HG02623 (cell line): ENCODE measurements at regions not wholly inside any gene's neighbourhood (a gene's known extent, or its start where the extent isn't known, plus 50 kb on each side); places are given as distances from the start of the nearest gene placed in this dataset.
A peak's percentile ranks its signal among the peaks of the same experiment; 100 is the strongest.
"Not testable (repeated sequence)": the region's sequence is repeated elsewhere in the genome, so short reads cannot be mapped to it uniquely, and the experiment has no call there.

ENCODE experiments used
- ATAC-seq: cut with Tn5 transposase; IDR thresholded peaks from one replicate; pipeline ENCODE4 v1.9.1; 2021; ENCODE audit warnings: moderate library complexity; ENCODE audit not compliant: unreplicated experiment

DNA sequence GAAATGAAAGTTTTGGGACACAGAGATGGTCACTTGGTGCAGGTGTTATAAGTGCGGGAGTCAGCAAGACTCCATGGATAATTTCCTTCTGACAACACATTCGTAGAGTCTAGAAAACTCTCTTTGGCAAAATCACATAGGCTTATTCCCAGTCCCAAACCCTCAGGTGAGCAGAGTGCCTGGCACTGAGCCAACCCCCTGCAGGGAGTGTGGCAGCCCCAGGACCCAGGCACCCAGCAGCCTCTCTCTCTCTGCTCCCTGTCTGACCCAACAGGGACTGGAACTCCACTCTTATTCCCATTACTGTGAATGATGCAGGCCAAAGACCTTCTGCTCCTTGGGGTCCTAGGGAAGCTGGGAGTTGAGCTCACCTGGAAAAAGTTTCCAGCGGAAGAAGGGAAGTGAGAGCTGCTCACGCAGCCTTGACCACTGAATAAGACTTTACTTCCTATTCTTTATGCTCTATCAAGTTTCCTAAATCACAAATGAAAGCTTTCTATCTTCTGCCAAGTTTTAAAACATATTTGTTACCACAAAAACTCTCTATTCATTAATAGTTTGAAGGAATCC lies 132.6 kb upstream of the ETV3 start:
- no peak for ATAC-seq

DNA sequence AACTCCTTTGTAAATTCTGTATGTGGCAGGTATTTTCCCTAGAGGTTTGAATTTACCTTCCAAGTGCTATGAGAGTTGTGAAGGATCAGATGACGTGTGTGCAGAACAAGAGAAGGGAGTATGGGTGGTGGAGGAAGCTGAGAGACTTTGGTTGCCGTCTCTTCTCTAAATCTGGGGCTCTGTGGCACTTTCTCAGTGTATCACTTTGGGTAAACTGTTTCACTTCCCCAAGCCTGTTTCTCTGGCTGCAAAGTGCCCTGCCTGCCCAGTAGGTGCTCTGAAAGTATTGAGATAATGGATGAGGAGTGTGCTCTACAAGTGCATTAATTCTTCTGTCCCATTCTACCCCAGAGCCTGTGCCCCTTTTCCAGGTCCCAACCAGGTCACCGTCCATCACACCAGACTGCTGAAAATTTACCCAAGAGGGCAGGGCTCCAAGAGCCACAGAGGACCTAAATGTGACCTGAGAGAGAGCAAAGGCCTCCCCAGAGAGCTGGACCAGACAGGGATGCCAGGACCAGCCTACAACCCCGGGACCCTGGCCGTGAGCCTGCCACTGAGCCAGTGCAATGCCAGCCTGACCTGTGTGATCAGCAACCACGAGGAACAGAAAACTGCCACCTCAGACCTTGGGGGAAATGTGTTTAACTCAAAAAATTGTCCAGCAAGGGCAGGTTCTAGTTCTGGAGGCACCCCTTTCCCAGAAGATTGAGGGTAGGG lies 131.6 kb upstream of the ETV3 start:
- peak; percentile 70 for ATAC-seq

DNA sequence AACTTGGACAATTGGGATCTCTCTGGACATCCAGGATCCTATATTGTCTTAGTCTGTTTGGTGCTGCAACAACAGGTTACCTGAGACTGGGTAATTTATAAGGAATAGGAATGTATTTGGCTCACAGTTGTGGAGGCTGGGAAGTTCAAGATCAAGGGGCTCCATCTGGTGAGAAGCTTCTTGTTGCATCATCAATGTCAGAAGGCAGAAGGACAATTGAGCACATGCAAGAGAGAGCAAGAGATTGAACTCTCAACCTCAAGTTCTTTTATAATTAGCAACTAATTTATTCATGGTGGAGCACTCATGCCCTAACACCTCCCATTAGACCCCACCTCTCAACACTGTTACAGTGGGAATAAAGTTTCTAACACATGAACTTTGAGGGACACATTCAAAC lies 124.7 kb upstream of the ETV3 start:
- ATAC-seq = no peak

DNA sequence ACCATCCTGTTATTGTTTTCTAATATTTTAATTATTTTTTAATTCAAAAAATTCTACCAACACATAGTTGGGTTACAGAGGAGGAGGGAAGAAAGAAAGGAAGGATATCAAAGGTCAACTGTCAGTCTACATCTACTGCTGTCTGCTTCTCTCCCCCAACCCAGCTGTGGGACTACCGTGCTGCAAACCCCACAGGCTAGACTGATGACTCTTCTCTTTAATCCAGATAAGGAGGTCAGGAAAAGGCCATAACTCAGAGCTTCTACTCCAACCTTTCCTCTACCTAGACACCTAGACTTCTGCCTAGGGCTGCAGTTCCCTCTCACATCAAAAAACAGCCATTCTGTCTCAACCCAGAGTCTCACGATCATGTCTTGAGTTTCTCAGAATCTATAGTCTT lies 124.2 kb upstream of the ETV3 start:
- no peak for ATAC-seq

DNA sequence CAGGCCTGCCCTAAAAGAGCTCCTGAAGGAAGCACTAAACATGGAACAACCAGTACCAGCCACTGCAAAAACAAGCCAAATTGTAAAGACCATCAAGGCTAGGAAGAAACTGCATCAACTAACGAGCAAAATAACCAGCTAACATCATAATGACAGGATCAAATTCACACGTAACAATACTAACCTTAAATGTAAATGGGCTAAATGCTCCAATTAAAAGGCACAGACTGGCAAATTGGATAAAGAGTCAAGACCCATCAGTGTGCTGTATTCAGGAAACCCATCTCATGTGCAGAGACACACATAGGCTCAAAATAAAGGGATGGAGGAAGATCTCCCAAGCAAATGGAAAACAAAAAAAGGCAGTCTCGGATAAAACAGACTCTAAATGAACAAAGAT lies 117.7 kb upstream of the ETV3 start:
- ATAC-seq = not testable (repeated sequence)

DNA sequence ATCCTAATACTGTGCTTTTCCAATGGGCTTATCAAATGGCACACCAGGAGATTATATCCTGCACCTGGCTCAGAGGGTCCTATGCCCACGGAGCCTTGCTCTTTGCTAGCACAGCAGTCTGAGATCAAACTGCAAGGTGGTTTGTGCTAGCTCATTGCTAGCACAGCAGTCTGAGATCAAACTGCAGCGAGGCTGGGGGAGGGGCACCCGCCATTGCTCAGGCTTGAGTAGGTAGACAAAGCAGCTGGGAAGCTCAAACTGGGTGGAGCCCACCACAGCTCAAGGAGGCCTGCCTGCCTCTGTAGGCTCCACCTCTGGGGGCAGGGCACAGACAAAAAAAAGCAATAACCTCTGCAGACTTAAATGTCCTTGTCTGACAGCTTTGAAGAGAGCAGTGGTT lies 116.0 kb upstream of the ETV3 start:
- ATAC-seq = not testable (repeated sequence)

DNA sequence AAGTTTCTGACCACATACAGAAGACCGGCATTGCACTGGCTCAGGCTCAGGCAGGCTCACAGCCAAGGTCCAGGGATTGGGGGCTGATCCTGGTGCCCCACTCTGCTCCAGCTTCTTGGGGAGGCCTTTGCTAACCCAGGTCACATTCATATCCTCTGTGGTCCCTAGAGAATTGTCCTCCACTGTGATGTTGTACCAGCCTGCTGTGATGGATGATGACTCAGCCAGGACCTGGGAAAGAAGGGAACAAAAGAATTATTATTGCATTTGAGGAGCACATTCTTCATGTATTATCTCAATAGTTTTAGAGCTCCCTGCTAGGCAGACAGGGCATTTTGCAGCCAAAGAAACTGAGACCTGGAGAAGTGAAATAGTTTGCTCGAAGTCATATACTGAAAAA lies 114.3 kb upstream of the ETV3 start:
- no peak for ATAC-seq

DNA sequence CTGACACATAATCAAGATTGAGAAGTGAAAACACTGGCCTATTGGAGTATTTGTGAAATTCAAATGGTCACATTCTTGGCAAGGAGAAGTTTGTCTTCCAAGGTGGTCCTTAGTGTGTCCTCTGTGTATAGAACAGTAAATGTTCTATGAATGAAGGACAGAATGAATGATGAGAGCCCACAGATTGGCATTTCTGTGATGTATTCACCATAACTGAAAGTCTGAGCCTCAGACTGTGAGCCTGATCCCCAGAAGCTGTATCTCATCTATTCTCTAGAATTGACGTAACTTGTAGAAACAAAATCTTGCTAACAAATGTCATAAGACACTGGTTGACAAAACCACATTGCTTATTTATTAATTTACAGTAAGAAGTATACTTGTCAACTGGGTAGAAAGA lies 111.5 kb upstream of the ETV3 start:
- no peak for ATAC-seq

DNA sequence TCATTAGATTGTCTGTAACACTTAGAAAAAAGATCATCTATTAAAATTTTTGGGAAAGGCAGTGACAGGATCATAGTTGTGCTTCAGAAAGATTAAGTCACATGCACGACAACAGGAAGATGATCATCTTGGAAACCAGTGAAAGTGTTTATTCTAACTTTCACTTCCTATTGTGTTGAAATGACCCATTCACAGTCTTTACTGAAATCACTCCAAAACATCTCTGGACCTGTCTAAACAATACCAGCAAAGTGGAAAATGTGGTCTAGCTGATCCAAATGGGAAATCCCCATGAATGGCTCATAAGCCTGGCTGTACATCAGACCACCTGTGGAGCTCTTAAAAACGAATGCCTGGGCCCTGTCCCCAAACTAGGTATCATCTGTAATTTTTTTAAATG lies 111.1 kb upstream of the ETV3 start:
- ATAC-seq = no peak

DNA sequence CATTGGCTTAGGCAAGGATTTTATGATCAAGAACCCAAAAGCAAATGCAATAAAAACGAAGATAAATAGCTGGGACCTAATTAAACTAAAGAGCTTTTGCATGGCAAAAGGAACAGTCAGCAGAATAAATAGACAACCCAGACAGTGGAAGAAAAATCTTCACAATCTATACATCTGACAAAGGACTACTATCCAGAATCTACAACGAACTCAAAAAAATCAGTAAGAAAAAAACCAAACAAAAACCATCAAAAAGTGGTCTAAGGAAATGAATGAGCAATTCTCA lies 109.5 kb upstream of the ETV3 start:
- ATAC-seq = not testable (repeated sequence)

DNA sequence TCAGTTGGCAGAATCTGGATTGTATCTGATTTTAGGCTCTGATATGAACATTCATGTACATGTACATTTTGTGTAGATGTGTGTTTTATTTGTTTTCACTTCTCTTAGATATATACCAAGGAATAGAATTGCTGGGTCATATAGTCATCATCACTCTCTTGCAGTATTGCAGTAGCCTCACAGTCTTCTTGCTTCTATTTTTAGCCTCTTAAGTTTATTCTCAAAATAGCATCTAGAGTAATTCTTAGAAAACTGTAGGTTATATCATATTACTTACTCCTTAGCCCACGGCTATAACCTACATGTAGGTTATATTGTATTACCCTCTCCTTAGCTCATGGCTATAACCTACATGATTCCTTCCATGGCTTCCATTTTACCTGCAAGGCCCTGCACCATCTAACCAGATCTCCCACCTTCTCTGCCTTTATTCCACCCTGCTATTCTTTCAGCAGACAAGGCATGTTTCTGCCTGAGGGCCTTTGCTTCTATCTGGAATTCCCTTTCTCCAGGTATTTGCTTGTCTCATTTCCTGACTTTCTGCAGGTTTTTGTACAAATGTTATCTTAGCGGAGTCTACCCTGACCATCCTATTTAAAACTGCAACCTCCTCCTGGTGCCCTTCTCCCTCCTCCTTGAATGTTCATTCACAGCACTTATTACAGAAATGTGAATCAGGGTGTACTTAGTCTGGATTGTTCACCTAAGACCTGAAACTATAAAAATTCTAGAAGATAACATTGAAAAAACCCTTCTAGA lies 109.0 kb upstream of the ETV3 start:
- ATAC-seq = no peak

DNA sequence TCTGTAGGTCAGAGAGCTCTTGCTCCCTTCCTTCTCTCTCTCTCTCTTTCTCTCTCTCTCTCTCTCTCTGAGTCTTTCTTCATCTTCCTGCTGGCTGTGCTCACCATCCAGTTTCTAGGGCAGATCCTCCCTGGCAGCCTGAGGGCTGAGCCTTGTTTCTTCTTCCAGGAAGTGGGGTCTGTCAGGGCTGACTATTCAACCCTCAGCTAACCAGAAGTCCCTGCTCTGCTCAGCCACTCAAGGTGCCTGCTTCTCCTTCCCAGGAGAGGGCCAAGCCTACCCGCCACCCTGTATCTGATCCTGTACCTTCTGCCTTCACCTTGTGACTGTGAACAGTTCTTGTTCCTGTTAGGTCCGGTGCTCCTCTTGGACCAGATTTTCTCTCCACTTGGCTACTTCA lies 107.6 kb upstream of the ETV3 start:
- ATAC-seq = no peak

DNA sequence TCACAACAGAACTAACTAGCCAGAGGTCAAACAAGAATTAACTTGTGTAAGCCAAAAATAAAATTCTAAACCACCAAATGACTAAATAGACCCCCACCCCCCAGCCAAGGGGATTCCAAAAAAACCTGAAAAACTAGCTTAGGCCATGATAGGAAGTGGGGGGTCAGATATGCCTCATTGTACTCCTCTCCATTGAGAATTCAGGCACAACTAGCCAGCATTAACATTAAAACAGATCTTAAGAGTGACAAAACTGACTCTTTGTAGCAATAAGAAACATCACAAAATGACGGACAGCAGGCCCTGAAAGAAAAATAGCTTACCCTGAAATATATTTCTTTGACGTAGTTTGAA lies 103.0 kb upstream of the ETV3 start:
- no peak for ATAC-seq

DNA sequence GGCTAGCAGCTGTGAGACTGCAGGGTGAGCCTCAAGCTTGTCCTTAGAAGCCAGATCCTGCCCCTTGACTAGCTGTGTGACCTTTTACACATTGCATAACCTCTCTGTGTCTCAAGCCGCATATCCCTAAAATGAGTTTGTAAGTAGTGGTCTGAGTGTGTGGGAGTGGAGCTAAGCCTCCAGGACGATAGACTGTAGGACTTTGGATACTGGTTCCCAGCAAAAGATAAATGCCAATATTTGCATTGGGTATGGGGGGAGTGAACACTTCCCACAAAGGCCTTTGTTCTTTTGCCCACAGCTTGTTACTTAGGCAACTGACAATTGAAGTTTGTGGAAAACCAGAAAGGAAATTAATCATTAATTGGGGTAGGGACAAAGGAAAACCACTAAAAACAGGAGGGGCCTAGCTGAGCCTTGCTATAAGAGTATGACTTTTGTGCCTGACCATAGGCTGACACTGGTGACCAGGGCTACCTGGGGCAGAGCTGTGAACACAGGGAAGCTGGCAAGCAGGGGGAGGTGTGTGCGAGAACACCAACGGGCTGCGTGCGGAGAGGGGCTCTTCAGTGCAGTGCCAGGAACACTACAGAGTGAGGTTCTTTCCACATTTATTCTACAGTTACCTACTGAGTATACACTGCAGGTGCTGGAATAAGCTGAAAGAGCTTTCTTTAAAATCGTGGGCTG lies 102.4 kb upstream of the ETV3 start:
- no peak for ATAC-seq

DNA sequence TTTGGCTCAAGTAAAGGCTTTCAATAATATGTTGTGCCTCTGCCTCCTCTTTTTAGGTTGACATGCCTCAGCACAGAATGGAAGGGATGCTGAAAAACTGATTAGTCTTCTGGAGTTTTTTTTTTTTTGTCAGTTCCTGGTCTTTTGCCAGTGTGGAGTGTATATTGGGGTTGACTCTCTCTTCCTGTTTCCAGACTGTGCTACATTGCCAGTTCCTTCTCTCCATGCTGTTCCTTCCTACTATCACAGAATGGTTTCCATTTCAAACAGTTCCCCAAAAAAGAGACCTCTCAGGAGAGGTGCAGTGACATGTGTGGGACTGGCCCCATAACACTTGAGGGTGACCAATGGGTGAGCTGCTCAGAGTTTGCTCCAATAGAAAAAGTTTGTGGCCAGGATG lies 101.7 kb upstream of the ETV3 start:
- ATAC-seq = no peak

DNA sequence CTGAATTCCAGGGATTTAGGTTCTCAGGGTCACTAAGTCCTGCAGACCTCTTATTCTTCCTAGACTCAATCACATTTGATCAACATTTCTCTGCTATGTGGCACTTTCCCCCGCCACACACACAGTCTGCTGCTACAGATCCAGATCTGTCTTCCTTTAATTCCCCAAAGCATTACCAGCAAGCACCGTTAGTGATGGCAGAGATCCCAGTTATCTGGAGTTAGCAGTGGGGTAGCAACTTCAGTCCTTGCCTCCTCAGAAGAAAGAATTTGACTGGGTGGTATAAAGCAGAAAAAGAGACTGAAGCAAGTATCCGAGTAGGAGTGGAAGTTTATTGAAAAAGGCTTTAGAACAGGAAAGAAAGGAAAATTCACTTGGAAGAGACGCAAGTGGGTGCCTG lies 100.4 kb upstream of the ETV3 start:
- ATAC-seq = no peak

DNA sequence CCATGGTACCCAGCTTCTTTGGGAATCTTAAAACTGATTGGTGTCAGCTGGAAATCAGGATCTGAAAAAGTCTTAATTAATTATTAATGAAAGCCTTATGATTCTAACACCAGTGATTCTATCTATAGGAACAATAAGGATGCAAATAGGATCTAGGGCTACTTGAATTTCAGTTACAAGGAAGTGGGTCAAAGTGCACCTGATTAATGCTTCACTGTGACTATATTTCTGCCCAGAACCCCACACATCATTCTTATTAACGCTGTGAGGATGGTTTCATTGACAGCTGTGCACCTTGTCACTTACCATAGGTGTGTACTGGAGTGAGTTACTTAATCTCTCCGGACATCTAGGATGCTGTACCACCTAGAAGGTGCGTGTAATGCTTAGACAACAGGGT lies 99.8 kb upstream of the ETV3 start:
- ATAC-seq = no peak

DNA sequence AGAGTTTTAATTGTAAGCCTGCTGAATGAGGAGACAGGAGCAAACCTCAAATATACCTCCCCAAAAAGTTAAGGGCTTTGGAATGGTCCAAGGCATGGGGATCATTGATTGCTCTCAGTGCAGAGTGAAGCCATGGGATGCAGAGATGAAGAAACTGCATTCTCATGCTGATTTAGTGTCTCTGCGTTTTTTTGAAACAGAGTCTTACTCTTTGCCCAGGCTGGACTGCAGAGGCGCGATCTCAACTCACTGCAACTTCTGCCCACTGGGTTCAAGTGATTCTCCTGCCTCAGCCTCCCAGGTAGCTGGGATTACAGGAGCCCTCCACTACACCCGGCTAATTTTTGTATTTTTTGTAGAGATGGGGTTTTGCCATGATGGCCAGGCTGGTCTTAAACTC lies 99.3 kb upstream of the ETV3 start:
- ATAC-seq = no peak

DNA sequence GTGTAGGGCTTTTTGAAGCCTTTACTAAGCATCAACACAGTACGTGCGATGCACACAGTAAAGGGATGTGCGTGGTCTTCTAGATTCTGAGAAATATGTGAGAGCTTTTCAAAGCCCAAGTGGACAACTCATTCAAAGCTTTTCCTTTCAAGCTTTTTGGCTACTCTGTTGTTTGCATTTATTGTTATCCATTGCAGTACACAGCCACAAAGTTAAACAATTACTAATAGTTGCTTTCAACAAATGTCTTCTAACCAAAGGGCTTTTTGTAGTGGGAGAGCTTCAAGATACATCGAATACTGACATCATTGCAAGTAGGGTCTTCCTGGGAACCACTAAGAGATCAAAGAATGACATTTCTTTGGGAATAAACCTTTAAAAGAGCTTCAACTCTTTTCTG lies 97.9 kb upstream of the ETV3 start:
- ATAC-seq = no peak

DNA sequence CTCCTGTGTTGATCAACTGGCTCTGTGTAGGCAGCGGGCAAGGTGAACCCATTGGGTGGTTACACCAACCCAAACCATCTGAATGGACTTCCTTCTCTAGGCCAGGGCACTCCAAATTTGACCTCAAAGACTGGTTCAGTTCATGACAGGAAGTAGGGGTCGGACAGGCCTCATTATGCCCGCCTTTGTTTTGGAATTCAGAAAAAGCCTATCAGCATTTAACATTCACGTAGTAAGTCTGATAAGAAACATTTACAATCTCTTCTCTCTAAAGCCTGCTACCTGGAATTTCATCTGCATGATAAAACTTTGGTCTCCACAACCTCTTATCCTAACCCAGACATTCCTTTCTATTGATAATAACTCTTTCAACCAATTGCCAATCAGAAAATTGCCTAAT lies 97.1 kb upstream of the ETV3 start:
- no peak for ATAC-seq

DNA sequence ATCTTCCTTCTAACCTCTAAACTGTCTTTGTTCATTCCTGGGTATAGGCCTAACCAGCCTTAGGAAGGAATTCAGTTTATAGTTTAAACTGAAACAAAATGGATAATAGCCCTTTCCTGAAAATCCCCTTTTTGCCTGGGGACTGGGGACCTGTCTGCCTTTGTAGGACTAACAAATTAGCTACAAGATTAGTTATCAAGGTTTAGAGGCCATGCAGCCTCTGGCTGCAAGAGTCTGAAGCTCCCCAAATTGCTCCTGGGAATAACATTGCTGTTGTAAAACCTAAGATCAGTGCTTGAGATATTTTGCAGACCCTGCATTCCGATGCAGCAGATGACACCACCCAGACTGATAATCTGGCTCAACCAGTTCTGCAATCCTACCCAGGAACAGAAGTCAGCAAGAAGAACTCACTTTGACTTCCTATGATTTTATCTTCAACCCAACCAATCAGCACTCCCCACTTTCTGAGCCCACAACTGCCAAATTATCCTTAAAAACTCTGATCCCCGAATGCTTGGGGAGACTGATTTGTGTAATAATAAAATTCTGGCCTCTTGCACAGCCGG lies 96.6 kb upstream of the ETV3 start:
- ATAC-seq = no peak

DNA sequence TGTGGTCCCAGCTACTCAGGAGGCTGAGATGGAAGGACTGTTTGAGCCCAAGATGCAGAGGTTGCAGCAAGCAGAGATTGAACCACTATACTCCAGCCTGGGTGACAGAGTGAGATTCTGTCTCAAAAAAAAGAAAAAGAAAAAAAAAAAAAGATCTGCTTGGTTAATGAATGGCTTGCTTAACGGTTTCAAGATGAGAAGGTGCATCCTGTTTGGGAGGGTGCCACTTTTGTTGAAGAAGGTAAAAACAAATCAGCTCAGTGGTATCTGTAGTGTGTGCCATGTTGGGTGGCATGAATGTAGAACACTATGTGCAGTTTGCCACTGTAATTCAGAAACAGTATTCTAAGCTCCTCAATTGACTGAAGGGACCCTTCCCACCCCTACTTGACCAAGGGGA lies 94.9 kb upstream of the ETV3 start:
- peak; percentile 70 for ATAC-seq
